ENCODE measurements at regions not wholly inside any gene's neighbourhood (a gene's known extent, or its start where the extent isn't known, plus 50 kb on each side); places are given as distances from the start of the nearest gene placed in this dataset.

GRCh38 chr1:18572022-18572880 is 58.4 kb upstream of the PAX7 start:
- no peak for TF ChIP-seq POLR2A (IDR thresholded peaks at IDR 0.05; ENCODE audit: low read length)
- TF ChIP-seq GATA1 (IDR thresholded peaks at IDR 0.05; ENCODE audit: low read depth, low read length), result no peak
